Endothelial cell (in vitro differentiated cells): ENCODE measurements at regions not wholly inside any gene's neighbourhood (a gene's known extent, or its start where the extent isn't known, plus 50 kb on each side); places are given as distances from the start of the nearest gene placed in this dataset.

Experiments used
- DNase-seq: peaks from one replicate; pipeline ENCODE4 v3.0.0; 2021; ENCODE audit warnings: low spot score
- H3K27ac Mint-ChIP-seq: one replicate; pipeline ENCODE4 v1.8.0; 2021; ENCODE audit warnings: mixed read lengths, inconsistent platforms; ENCODE audit not compliant: unreplicated experiment
- H3K27me3 Mint-ChIP-seq: one replicate; pipeline ENCODE4 v1.8.0; 2021; ENCODE audit warnings: mild to moderate bottlenecking, moderate library complexity, mixed read lengths, inconsistent platforms; ENCODE audit not compliant: unreplicated experiment
- H3K36me3 Mint-ChIP-seq: one replicate; pipeline ENCODE4 v1.8.0; 2021; ENCODE audit warnings: mild to moderate bottlenecking, low read depth, mixed read lengths, inconsistent platforms; ENCODE audit not compliant: unreplicated experiment
- H3K4me1 Mint-ChIP-seq: one replicate; pipeline ENCODE4 v1.8.0; 2021; ENCODE audit warnings: mild to moderate bottlenecking, mixed read lengths, inconsistent platforms; ENCODE audit not compliant: unreplicated experiment
- H3K4me3 Mint-ChIP-seq: one replicate; pipeline ENCODE4 v1.8.0; 2021; ENCODE audit warnings: mild to moderate bottlenecking, mixed read lengths, inconsistent platforms; ENCODE audit not compliant: unreplicated experiment
- H3K9me3 Mint-ChIP-seq: one replicate; pipeline ENCODE4 v1.8.0; 2021; ENCODE audit warnings: mixed read lengths, inconsistent platforms; ENCODE audit not compliant: unreplicated experiment
- TF ChIP-seq, protein P1 (sequence below): fragments of 200-600 bp; sonication (generic); IDR thresholded peaks from one replicate; pipeline ENCODE4 v1.5.0; 2021; ENCODE audit warnings: antibody characterized with exemption; ENCODE audit not compliant: unreplicated experiment

DNA sequence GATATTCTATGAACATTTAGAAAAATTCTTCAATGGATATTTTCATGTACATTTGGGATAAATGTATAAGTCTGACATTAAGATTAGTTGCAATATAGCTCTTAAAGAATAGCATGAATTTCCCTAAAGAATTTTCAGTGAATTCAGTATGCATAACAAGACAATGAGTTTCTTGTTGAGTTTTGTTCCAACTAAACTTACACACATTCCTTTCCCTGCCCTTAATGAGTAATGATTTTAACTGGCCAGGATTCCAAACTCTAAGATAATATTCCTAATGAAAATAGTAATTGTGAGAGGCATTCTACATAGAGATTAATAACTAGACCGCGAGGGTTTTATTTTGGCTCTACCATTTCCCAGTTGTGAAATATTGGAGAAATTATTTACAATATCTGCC lies 390.3 kb upstream of the GALNT5 start:
- H3K9me3 Mint-ChIP-seq: no peaks in the 10 kb centered on the region
- H3K36me3 Mint-ChIP-seq: no peaks in the 10 kb centered on the region
- no peak for DNase-seq
- H3K4me3 Mint-ChIP-seq: no peak overlapping the region
- H3K4me1 Mint-ChIP-seq: no peaks in the 10 kb centered on the region
- H3K27ac Mint-ChIP-seq: no peak overlapping the region
- TF ChIP-seq, protein P1, sequence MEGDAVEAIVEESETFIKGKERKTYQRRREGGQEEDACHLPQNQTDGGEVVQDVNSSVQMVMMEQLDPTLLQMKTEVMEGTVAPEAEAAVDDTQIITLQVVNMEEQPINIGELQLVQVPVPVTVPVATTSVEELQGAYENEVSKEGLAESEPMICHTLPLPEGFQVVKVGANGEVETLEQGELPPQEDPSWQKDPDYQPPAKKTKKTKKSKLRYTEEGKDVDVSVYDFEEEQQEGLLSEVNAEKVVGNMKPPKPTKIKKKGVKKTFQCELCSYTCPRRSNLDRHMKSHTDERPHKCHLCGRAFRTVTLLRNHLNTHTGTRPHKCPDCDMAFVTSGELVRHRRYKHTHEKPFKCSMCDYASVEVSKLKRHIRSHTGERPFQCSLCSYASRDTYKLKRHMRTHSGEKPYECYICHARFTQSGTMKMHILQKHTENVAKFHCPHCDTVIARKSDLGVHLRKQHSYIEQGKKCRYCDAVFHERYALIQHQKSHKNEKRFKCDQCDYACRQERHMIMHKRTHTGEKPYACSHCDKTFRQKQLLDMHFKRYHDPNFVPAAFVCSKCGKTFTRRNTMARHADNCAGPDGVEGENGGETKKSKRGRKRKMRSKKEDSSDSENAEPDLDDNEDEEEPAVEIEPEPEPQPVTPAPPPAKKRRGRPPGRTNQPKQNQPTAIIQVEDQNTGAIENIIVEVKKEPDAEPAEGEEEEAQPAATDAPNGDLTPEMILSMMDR: no peak
- H3K27me3 Mint-ChIP-seq: no peaks in the 10 kb centered on the region

DNA sequence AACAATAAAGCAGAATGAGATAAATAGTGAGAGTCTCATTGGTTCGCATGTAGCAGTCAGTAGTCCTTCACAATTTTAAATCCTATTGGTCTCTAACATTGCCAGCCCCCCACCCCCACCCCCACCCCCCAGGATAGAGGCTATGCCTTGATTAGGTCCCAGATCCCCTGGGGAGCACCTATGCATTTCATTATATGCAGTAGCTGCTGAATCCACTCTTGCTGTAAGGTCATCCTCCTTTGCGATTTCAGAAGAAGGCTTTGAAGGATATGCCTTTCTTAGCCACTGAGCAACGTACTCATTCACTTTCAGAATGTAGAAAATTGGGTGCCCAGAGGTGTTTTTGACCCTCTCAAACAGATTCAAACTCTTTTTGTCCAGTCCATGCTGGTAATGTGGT lies 382.8 kb upstream of the GALNT5 start:
- TF ChIP-seq, protein P1: no peak
- no peak for DNase-seq
- H3K9me3 Mint-ChIP-seq: no peaks in the 10 kb centered on the region
- no peaks in the 10 kb centered on the region for H3K27me3 Mint-ChIP-seq
- H3K4me1 Mint-ChIP-seq: no peaks in the 10 kb centered on the region
- H3K27ac Mint-ChIP-seq: no peak overlapping the region
- no peaks in the 10 kb centered on the region for H3K36me3 Mint-ChIP-seq
- H3K4me3 Mint-ChIP-seq: no peak overlapping the region

DNA sequence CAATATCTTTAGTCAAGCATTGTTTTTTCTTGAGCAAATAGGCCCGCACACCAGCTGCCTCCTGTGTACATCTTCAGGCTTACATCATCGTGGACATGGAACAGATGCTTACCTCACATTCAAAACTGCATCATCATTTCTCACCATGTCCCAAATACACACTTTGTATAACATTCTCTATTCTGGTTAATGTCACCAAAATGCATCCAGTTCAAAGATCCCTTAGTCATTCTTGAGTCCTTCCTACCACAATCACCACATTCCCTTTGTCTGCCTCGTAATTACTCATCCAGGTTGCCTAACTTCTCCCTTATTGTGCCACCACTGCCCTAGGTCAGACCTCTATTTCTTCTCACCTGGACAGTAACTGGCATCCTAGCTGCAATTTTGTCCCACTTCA lies 373.7 kb upstream of the GALNT5 start:
- H3K27me3 Mint-ChIP-seq: no peaks in the 10 kb centered on the region
- DNase-seq: no peak
- H3K4me1 Mint-ChIP-seq: no peaks in the 10 kb centered on the region
- no peaks in the 10 kb centered on the region for H3K9me3 Mint-ChIP-seq
- no peak overlapping the region for H3K27ac Mint-ChIP-seq
- TF ChIP-seq, protein P1: no peak
- H3K36me3 Mint-ChIP-seq: no peaks in the 10 kb centered on the region
- H3K4me3 Mint-ChIP-seq: no peak overlapping the region

DNA sequence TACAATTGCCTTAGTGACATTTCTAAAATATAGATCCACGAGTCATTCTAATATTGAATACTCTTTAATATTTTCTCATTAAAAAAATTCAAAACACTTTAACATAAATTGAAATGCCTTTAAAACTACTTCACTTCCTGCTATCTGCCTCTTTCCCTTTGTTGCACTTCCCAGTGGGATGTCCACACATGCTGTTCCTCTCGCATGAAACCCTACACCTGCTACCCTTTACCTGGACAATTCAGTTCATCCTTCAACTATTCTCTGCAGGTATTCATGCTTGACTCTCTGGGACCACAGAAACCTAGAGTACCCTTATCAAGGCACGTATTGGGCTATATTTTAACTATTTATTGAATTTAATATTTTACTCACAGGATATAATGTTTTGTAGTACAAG lies 373.3 kb upstream of the GALNT5 start:
- no peaks in the 10 kb centered on the region for H3K4me1 Mint-ChIP-seq
- no peaks in the 10 kb centered on the region for H3K27me3 Mint-ChIP-seq
- H3K4me3 Mint-ChIP-seq: no peak overlapping the region
- H3K36me3 Mint-ChIP-seq: no peaks in the 10 kb centered on the region
- TF ChIP-seq, protein P1: no peak
- H3K9me3 Mint-ChIP-seq: no peaks in the 10 kb centered on the region
- no peak for DNase-seq
- H3K27ac Mint-ChIP-seq: no peak overlapping the region

DNA sequence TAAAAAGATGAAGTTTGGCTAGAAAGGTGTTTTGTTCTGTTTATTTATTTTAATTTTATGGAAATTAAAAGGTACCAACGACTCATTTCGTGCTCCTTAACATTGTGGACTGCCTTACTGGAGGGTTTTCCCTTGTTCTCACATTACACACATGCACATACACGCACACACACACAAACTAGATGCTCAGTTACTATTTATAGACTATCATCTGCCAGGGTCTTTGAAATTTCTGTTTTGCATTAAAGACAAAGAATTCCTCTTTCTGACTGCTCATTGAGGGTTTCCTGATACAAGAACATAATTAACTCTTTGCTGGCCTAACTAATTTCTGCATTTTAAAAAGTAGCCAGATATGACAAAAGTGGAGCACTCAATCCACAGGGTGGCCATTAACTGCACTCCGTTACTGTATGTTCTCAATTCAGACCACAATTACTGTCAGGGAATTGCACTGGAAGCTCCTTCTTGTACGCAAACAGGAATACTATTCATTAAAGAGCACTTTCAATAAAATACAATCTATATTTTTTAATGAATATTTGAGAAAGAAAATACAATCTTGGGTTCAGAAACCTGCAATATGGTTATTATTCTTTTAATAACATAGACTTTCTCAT lies 366.9 kb upstream of the GALNT5 start:
- TF ChIP-seq, protein P1: no peak
- H3K9me3 Mint-ChIP-seq: no peaks in the 10 kb centered on the region
- DNase-seq: no peak
- no peak overlapping the region for H3K27ac Mint-ChIP-seq
- H3K36me3 Mint-ChIP-seq: no peaks in the 10 kb centered on the region
- peaks cover 5% of the 10 kb centered on the region for H3K4me1 Mint-ChIP-seq
- H3K4me3 Mint-ChIP-seq: no peak overlapping the region
- no peaks in the 10 kb centered on the region for H3K27me3 Mint-ChIP-seq
